ENCODE measurements at regions not wholly inside any gene's neighbourhood (a gene's known extent, or its start where the extent isn't known, plus 50 kb on each side); places are given as distances from the start of the nearest gene placed in this dataset.

DNA sequence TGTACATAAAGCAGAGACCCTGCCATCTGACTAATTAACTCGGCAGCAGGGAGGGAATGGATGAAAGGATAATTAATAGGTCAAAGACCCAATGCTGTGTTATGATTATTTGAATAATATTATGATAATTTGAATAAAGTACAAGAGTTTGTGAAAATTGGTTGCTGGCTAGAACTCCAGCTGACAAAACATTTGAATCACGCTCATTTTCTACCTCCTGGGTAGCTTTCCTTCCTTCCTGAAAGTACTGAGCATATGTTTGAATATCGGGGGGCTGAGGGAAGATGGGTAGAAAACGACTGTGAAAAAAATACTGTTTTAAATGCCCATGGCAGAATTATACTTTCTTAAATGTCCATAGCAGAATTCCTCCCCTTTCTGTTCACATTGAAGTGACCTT, 243.6 kb upstream of the RBMS1 start:
- no peak for TF ChIP-seq EP300 (IDR thresholded peaks at IDR 0.05)
- TF ChIP-seq, protein P1, sequence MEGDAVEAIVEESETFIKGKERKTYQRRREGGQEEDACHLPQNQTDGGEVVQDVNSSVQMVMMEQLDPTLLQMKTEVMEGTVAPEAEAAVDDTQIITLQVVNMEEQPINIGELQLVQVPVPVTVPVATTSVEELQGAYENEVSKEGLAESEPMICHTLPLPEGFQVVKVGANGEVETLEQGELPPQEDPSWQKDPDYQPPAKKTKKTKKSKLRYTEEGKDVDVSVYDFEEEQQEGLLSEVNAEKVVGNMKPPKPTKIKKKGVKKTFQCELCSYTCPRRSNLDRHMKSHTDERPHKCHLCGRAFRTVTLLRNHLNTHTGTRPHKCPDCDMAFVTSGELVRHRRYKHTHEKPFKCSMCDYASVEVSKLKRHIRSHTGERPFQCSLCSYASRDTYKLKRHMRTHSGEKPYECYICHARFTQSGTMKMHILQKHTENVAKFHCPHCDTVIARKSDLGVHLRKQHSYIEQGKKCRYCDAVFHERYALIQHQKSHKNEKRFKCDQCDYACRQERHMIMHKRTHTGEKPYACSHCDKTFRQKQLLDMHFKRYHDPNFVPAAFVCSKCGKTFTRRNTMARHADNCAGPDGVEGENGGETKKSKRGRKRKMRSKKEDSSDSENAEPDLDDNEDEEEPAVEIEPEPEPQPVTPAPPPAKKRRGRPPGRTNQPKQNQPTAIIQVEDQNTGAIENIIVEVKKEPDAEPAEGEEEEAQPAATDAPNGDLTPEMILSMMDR (IDR thresholded peaks at IDR 0.05) = no peak
